ENCODE measurements at regions not wholly inside any gene's neighbourhood (a gene's known extent, or its start where the extent isn't known, plus 50 kb on each side); places are given as distances from the start of the nearest gene placed in this dataset.

DNA sequence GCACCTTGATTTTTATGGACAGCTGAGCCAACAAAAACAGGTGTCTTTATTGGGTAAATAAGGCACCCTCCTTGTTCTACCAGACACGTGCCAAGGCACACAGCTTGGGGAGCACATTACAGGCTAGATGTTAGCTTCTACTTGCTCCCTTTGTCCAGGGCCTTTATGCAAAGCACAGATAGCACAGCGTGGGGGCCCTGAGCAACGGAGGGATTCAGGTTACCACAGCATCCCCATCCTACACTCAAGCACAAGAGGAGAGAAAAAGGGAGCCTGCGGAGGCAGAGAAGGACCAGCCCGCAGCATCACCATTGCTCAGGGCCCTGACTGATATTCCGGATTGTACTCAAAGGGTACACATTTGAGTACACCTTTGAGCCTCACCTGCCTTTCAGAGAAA lies 181.7 kb upstream of the KIF2A start:
- DNase-seq (ENCODE audit: low read depth), result no peak
- H3K4me3 ChIP-seq (ENCODE audit: low read depth, low read length), result no peak overlapping the region
- TF ChIP-seq MYC (IDR thresholded peaks at IDR 0.05; ENCODE audit: low read depth, low read length), result no peak
- TF ChIP-seq, protein P1, sequence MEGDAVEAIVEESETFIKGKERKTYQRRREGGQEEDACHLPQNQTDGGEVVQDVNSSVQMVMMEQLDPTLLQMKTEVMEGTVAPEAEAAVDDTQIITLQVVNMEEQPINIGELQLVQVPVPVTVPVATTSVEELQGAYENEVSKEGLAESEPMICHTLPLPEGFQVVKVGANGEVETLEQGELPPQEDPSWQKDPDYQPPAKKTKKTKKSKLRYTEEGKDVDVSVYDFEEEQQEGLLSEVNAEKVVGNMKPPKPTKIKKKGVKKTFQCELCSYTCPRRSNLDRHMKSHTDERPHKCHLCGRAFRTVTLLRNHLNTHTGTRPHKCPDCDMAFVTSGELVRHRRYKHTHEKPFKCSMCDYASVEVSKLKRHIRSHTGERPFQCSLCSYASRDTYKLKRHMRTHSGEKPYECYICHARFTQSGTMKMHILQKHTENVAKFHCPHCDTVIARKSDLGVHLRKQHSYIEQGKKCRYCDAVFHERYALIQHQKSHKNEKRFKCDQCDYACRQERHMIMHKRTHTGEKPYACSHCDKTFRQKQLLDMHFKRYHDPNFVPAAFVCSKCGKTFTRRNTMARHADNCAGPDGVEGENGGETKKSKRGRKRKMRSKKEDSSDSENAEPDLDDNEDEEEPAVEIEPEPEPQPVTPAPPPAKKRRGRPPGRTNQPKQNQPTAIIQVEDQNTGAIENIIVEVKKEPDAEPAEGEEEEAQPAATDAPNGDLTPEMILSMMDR (IDR thresholded peaks at IDR 0.05; ENCODE audit: low read depth, low read length), result no peak
- TF ChIP-seq, protein P2, sequence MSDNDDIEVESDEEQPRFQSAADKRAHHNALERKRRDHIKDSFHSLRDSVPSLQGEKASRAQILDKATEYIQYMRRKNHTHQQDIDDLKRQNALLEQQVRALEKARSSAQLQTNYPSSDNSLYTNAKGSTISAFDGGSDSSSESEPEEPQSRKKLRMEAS (IDR thresholded peaks at IDR 0.05; ENCODE audit: low read depth, low read length), result no peak
- TF ChIP-seq POLR2A (IDR thresholded peaks at IDR 0.05; ENCODE audit: extremely low read depth, insufficient read length), result no peak

DNA sequence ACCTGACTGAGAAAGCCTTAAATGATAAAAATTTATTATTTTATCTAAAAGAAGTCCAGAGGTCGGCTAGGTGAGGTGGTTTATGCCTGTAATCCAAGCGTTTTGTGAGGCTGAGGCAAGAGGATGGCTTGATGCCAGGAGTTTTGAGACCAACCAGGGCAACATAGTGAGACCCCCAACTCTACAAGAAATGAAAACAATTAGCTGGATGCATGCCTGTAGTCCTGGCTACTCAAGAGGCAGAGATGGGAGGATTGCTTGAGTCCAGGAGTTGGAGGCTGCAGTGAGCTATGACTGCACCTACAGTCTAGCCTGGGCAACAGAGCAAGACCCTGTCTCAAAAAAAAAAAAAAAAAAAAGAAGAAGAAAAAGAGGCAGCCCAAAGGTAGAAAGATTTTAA lies 179.9 kb upstream of the KIF2A start:
- TF ChIP-seq MYC (IDR thresholded peaks at IDR 0.05; ENCODE audit: low read depth, low read length) (no peak), POLR2A (IDR thresholded peaks at IDR 0.05; ENCODE audit: extremely low read depth, insufficient read length) (no peak)
- TF ChIP-seq, protein P2 (IDR thresholded peaks at IDR 0.05; ENCODE audit: low read depth, low read length), result no peak
- TF ChIP-seq, protein P1 (IDR thresholded peaks at IDR 0.05; ENCODE audit: low read depth, low read length), result no peak
- no peak overlapping the region for H3K4me3 ChIP-seq (ENCODE audit: low read depth, low read length)
- no peak for DNase-seq (ENCODE audit: low read depth)

DNA sequence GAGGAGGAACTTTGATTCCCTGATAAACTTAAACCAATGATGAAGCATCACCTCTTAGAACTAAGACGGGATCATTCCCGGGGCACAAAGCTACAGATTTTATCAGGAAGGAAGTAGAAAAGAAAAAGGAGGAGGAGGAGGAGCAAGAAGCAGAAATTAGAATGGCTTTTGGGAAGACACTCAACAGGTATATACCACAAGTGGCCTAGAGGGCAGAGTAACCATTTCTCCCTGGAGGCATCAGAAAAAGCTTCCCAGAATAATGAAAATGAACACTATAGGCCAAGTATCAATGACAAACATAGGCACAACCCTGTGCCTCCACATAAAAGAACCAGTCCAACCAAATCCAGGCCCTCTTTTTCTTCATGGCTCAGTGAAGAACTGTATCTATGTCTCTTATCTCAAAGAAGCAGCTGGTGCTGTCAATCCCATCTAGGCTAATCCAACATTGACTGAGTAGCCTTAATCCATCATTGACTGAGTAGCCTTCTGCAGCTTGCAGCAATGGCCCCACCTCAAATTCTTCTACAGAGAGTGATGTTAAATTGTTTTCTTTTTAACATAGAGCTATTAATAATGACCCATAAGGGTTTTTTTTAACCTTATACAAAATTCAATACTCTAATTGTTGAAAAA lies 178.8 kb upstream of the KIF2A start:
- TF ChIP-seq POLR2A (IDR thresholded peaks at IDR 0.05; ENCODE audit: extremely low read depth, insufficient read length) (no peak), MYC (IDR thresholded peaks at IDR 0.05; ENCODE audit: low read depth, low read length) (no peak)
- TF ChIP-seq, protein P1 (IDR thresholded peaks at IDR 0.05; ENCODE audit: low read depth, low read length), result no peak
- TF ChIP-seq, protein P2 (IDR thresholded peaks at IDR 0.05; ENCODE audit: low read depth, low read length), result no peak
- no peak overlapping the region for H3K4me3 ChIP-seq (ENCODE audit: low read depth, low read length)
- no peak for DNase-seq (ENCODE audit: low read depth)

DNA sequence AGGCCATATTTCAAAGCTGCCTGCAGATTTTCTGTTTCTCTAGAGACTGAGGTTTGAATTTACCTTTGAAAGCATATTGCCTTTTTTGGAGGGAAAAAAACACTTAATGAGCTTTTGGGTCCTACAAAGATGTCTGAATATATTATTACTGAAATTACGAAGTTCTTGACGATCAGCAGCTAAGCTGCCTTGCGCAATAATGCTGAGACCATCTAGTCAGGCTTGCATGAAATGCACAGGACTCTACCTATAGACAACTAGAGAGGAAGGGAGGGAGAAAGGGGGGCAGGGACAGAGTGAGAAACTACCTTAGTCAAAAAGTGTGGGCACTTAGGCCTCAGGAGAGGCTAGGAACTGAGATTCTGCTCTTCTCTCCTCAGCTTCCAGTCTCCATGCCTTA lies 175.9 kb upstream of the KIF2A start:
- no peak for DNase-seq (ENCODE audit: low read depth)
- H3K4me3 ChIP-seq (ENCODE audit: low read depth, low read length), result no peak overlapping the region
- TF ChIP-seq POLR2A (IDR thresholded peaks at IDR 0.05; ENCODE audit: extremely low read depth, insufficient read length), result no peak
- no peak for TF ChIP-seq MYC (IDR thresholded peaks at IDR 0.05; ENCODE audit: low read depth, low read length)

DNA sequence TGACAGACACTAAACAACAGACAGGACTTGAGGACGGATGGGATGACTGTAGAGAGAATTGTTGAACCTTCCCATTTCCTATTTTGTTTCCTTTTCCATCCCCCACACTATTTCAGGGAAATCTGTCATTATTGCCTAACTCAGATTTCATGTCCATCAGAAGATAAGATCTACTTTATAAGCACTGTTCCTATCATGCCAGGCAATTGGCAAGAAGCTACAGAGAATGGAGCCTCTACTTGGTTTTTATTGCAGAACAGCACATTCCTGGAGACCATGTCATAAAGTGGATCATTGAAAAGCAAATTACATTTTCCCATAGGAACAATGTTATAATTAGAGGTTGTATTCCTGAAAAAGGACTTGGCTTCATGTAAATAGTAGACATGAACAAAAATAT lies 173.7 kb upstream of the KIF2A start:
- H3K4me3 ChIP-seq (ENCODE audit: low read depth, low read length), result no peak overlapping the region
- no peak for DNase-seq (ENCODE audit: low read depth)
- TF ChIP-seq POLR2A (IDR thresholded peaks at IDR 0.05; ENCODE audit: extremely low read depth, insufficient read length) (no peak), MYC (IDR thresholded peaks at IDR 0.05; ENCODE audit: low read depth, low read length) (no peak)
- TF ChIP-seq, protein P1 (IDR thresholded peaks at IDR 0.05; ENCODE audit: low read depth, low read length), result no peak
- TF ChIP-seq, protein P2 (IDR thresholded peaks at IDR 0.05; ENCODE audit: low read depth, low read length), result no peak

DNA sequence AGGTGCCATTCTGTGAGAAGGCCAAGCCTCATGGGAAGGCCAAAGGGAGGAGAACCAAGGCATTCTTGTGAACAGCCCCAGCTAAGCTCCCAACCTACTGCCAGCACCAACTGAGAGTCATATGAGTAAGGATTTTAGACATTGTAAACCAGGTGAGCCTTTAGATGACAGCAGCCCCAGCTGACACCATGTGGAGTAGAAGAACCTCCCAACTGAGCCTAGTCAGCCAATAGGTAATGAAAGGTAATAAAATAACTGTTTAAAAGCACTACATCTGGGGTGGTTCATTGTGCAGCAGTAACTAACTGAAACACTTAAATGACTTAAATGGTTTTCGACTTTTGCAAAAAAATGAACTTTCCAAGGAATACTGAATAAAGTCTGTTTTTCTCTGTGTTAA lies 172.6 kb upstream of the KIF2A start:
- TF ChIP-seq POLR2A (IDR thresholded peaks at IDR 0.05; ENCODE audit: extremely low read depth, insufficient read length), result no peak
- TF ChIP-seq, protein P1 (IDR thresholded peaks at IDR 0.05; ENCODE audit: low read depth, low read length), result no peak
- TF ChIP-seq, protein P2 (IDR thresholded peaks at IDR 0.05; ENCODE audit: low read depth, low read length), result no peak
- no peak for TF ChIP-seq MYC (IDR thresholded peaks at IDR 0.05; ENCODE audit: low read depth, low read length)
- no peak overlapping the region for H3K4me3 ChIP-seq (ENCODE audit: low read depth, low read length)
- no peak for DNase-seq (ENCODE audit: low read depth)

Measured in NB4 (cell line).